NCI-H1436 treated with DMSO at 0.1 percent for 48 hours (cell line): ENCODE measurements at regions not wholly inside any gene's neighbourhood (a gene's known extent, or its start where the extent isn't known, plus 50 kb on each side); places are given as distances from the start of the nearest gene placed in this dataset.
"Not testable (repeated sequence)": the region's sequence is repeated elsewhere in the genome, so short reads cannot be mapped to it uniquely, and the experiment has no call there.

ENCODE experiments used
- DNase-seq: peaks from one replicate; lab custom pipeline; 2025; lab: John Stamatoyannopoulos, UW

GRCh38 chrX:46366381-46367207 is 178.6 kb downstream of the ZNF674 start:
- DNase-seq, result no peak

- no peak for DNase-seq
These were observed 190.7 kb downstream of the ZNF674 start for GRCh38 chrX:46354481-46354880.

GRCh38 chrX:46341767-46342322 is 203.4 kb downstream of the ZNF674 start:
- no peak for DNase-seq

- no peak for DNase-seq
These were observed 204.5 kb downstream of the ZNF674 start for GRCh38 chrX:46340696-46341095.

- DNase-seq, result no peak
These were observed 211.7 kb downstream of the ZNF674 start for GRCh38 chrX:46333550-46333949.

GRCh38 chrX:46330981-46331380 is 214.2 kb downstream of the ZNF674 start:
- no peak for DNase-seq

- no peak for DNase-seq
These were observed 214.7 kb downstream of the ZNF674 start for GRCh38 chrX:46330513-46330912.

- DNase-seq, result no peak
These were observed 217.1 kb downstream of the ZNF674 start for GRCh38 chrX:46328133-46328532.

- DNase-seq, result no peak
These were observed 217.6 kb downstream of the ZNF674 start for GRCh38 chrX:46327566-46328115.

GRCh38 chrX:46326161-46326560 is 219.1 kb downstream of the ZNF674 start:
- no peak for DNase-seq

GRCh38 chrX:46325312-46325877 is 219.8 kb downstream of the ZNF674 start:
- DNase-seq, result no peak

GRCh38 chrX:46324166-46324565 is 221.1 kb downstream of the ZNF674 start:
- DNase-seq, result no peak

- DNase-seq, result not testable (repeated sequence)
These were observed 222.3 kb downstream of the ZNF674 start for GRCh38 chrX:46322929-46323328.

- DNase-seq, result no peak
These were observed 223.5 kb downstream of the ZNF674 start for GRCh38 chrX:46321676-46322075.

GRCh38 chrX:46319750-46320149 is 225.5 kb downstream of the ZNF674 start:
- no peak for DNase-seq

- DNase-seq, result no peak
These were observed 226.7 kb downstream of the ZNF674 start for GRCh38 chrX:46318551-46318950.

- no peak for DNase-seq
These were observed 228.1 kb downstream of the ZNF674 start for GRCh38 chrX:46317163-46317562.

- no peak for DNase-seq
These were observed 233.6 kb downstream of the ZNF674 start for GRCh38 chrX:46311581-46312120.

GRCh38 chrX:46310815-46311497 is 234.3 kb downstream of the ZNF674 start:
- no peak for DNase-seq

GRCh38 chrX:46308110-46308509 is 237.1 kb downstream of the ZNF674 start:
- peak; percentile 15 for DNase-seq

GRCh38 chrX:46306103-46306502 is 239.1 kb downstream of the ZNF674 start:
- no peak for DNase-seq

- no peak for DNase-seq
These were observed 239.8 kb downstream of the ZNF674 start for GRCh38 chrX:46305431-46305830.
